GM23248 (cell line): ENCODE measurements at regions not wholly inside any gene's neighbourhood (a gene's known extent, or its start where the extent isn't known, plus 50 kb on each side); places are given as distances from the start of the nearest gene placed in this dataset.
"Not testable (repeated sequence)": the region's sequence is repeated elsewhere in the genome, so short reads cannot be mapped to it uniquely, and the experiment has no call there.

Source experiments
- DNase-seq: peaks from one replicate; pipeline ENCODE4 v3.0.0-alpha.2; 2015
- H2AFZ ChIP-seq: fragments of 200-600 bp; sonication (generic); 2 replicates; pipeline ENCODE4 v1.6.1; 2016; ENCODE audit warnings: antibody characterized with exemption
- H3F3A ChIP-seq: fragments of 200-600 bp; sonication (generic); 2 replicates; pipeline ENCODE4 v1.6.1; 2016; ENCODE audit warnings: mild to moderate bottlenecking, antibody characterized with exemption, mixed run types; ENCODE audit not compliant: insufficient read depth
- H3K27ac ChIP-seq: fragments of 200-600 bp; sonication (generic); 2 replicates; pipeline ENCODE4 v1.5.1; 2016; ENCODE audit warnings: mild to moderate bottlenecking
- H3K27me3 ChIP-seq: fragments of 200-600 bp; sonication (generic); replicated peaks from 2 replicates; pipeline ENCODE4 v1.6.1; 2016; ENCODE audit warnings: mild to moderate bottlenecking; ENCODE audit not compliant: insufficient read depth
- H3K36me3 ChIP-seq: fragments of 200-600 bp; sonication (generic); 2 replicates; pipeline ENCODE4 v1.6.1; 2016; ENCODE audit warnings: low read depth, mild to moderate bottlenecking
- H3K4me1 ChIP-seq: fragments of 200-600 bp; sonication (generic); 2 replicates; pipeline ENCODE4 v1.6.1; 2016; ENCODE audit warnings: mild to moderate bottlenecking; ENCODE audit not compliant: insufficient read depth
- H3K4me2 ChIP-seq: fragments of 200-600 bp; sonication (generic); one replicate; pipeline ENCODE4 v1.6.1; 2016; ENCODE audit warnings: mild to moderate bottlenecking; ENCODE audit not compliant: unreplicated experiment
- H3K4me3 ChIP-seq: fragments of 200-600 bp; sonication (generic); 2 replicates; pipeline ENCODE4 v1.5.1; 2016; ENCODE audit warnings: mild to moderate bottlenecking
- H3K79me2 ChIP-seq: fragments of 200-600 bp; sonication (generic); 2 replicates; pipeline ENCODE4 v1.6.1; 2016; ENCODE audit warnings: mild to moderate bottlenecking; ENCODE audit not compliant: insufficient read depth
- H3K9ac ChIP-seq: fragments of 200-600 bp; sonication (generic); 2 replicates; pipeline ENCODE4 v1.6.1; 2016; ENCODE audit warnings: mild to moderate bottlenecking
- H3K9me2 ChIP-seq: fragments of 200-600 bp; sonication (generic); 2 replicates; pipeline ENCODE4 v1.6.1; 2016; ENCODE audit warnings: mixed run types, mild to moderate bottlenecking, moderate library complexity; ENCODE audit not compliant: insufficient read depth
- H3K9me3 ChIP-seq: fragments of 200-600 bp; sonication (generic); one replicate; pipeline ENCODE4 v1.6.1; 2017; ENCODE audit warnings: low read depth
- H4K20me1 ChIP-seq: fragments of 200-600 bp; sonication (generic); 2 replicates; pipeline ENCODE4 v1.6.0; 2016; ENCODE audit not compliant: insufficient read depth
- EZH2 ChIP-seq: fragments of 200-600 bp; sonication (generic); IDR thresholded peaks from 2 replicates; pipeline ENCODE4 v1.6.1; 2018; ENCODE audit warnings: antibody characterized with exemption, mild to moderate bottlenecking; ENCODE audit not compliant: insufficient read depth, poor library complexity, severe bottlenecking
- EZH2phosphoT487 ChIP-seq: fragments of 200-600 bp; sonication (generic); IDR thresholded peaks from 2 replicates; pipeline ENCODE4 v1.6.1; 2018; ENCODE audit warnings: antibody characterized with exemption, moderate library complexity, mild to moderate bottlenecking, low read depth; ENCODE audit not compliant: insufficient read depth
- WGBS, 2 experiments: methylation state at CpG; one replicate each; pipeline ENCODE4 v1.1.6; 2015 to 2017; ENCODE audit warnings: low lambda C conversion rate in 2 of 2, low coverage in 1 of 2; ENCODE audit errors: missing lambda C conversion rate in 2 of 2; 5-methylcytosine and 5-hydroxymethylcytosine counted together
- in situ Hi-C: fragments of 300-500 bp; cut with MboI; formaldehyde crosslinking; loops from 2 replicates; pipeline ENCODE4 v1.15.0; 2020

DNA sequence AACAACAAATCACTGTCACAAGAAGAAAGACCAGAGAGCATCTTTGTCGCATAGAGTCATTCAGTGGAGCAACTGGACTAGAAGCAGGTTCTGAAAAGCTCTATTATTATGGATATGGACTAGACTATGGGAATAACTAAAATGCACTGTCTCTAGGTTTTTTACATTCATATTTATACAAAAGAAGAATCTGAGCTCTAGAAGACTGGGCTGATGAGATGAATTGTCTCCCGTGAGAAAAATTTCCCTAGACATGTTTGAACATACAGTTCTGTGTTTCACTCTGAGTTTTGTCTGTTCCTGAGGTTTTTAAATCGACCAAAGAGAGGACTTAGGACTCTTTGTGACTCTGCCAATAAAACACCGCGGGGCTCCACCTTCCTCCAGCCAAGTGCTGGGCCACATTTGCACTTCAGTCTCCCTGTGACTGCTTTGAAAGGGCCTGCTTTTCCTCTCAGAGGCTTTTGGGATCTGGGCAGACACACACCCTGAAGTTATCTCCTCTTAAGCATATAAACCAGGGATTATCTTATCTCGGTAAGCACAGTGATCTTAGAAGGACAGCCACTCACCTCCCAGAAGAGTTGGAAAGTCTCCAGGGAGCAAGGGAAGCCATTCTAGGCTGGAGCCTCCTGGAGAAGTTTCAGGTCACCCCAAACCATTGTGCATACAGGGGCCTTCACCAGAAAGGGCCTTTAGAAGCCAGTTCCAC is 101.0 kb upstream of the JCAD start:
- Histone ChIP-seq H3K4me2 (no peak overlapping the region), H3K27ac (no peak overlapping the region), H3K9ac (no peak overlapping the region)

DNA sequence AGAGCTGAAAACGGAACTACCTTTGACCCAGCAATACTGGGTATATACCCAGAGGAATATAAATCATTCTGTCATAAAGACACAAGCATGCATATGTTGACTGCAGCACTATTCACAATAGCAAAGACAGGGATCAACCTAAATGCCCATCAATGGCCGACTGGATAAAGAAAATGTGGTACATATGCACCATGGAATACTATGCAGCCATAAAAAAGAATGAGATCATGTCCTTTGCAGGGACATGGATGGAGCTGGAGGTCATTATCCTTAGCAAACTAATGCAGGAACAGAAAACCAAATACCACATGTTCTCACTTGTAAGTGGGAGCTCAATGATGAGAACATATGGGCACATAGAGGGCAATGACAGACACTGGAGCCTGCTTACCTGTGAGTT is 100.2 kb upstream of the JCAD start:
- H3K36me3 ChIP-seq, DNase-seq, H3F3A ChIP-seq, H3K4me1 ChIP-seq, in situ Hi-C loops, H3K4me3 ChIP-seq, H3K9me2 ChIP-seq, H3K9me3 ChIP-seq, H3K79me2 ChIP-seq, H4K20me1 ChIP-seq, H3K27ac ChIP-seq, H2AFZ ChIP-seq, H3K27me3 ChIP-seq, H3K9ac ChIP-seq, H3K4me2 ChIP-seq: not testable (repeated sequence)
- 42 to 48% methylated on average over 2 of the region's 2 CpGs for WGBS, 2 experiments

More for the DNA sequence above, 101.0 kb upstream of the JCAD start:
- Histone ChIP-seq H3K79me2 (no peaks in the 10 kb centered on the region), H3K4me1 (peaks cover 4% of the 10 kb centered on the region; the same call in 1 of the 2 replicates), H3K4me3 (no peak overlapping the region), H3K9me3 (no peaks in the 10 kb centered on the region), H3K9me2 (no peaks in the 10 kb centered on the region), H3K27me3 (no peaks in the 10 kb centered on the region), H3K36me3 (no peaks in the 10 kb centered on the region), H2AFZ (no peak overlapping the region), H3F3A (0 out of 2 replicates have a peak, but pooled peaks cover 6% of the 10 kb centered on the region), H4K20me1 (no peaks in the 10 kb centered on the region)
- 61% methylated on average over 6 of the region's 6 CpGs for WGBS, 2 experiments
- TF ChIP-seq EZH2phosphoT487, result no peak
- TF ChIP-seq EZH2, result no peak
- in situ Hi-C loops, result no loop called here
- DNase-seq, result no peak

DNA sequence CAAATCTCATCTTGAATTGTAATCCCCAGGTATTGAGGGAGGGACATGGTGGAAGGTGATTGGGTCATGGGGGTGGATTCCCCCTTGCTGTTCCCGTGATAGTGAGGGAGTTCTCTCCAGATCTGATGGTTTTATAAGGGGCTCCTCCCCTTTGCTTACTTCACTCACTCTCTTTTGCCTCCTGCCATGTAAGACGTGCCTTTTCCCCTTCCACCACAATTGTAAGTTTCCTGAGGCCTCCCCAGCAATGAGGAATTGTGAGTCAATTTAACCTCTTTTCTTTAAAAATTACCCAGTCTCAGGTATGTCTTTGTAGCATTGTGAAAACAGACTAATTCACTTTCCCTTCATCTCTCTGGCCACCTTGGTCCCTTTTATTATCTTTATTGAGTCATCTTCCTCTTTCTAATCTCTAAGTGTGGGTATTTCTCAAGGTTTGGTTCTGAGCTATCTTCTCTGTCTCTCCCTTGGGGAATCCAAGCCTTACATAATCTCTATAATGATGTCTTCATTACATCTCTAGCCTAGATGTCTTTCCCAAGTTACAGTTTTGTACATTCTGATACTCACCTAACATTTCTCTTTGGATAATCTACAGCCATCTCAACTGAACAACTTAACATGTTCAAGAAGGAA is 99.1 kb upstream of the JCAD start:
- no peaks in the 10 kb centered on the region for H3K36me3 ChIP-seq
- H3F3A ChIP-seq, result 0 out of 2 replicates have a peak, but pooled peaks cover 6% of the 10 kb centered on the region
- no peaks in the 10 kb centered on the region for H4K20me1 ChIP-seq
- H3K4me1 ChIP-seq, result peaks cover 4% of the 10 kb centered on the region; the same call in 1 of the 2 replicates
- H3K27me3 ChIP-seq, result no peaks in the 10 kb centered on the region
- peak; percentile 32 for DNase-seq
- H3K9me2 ChIP-seq, result no peaks in the 10 kb centered on the region
- in situ Hi-C loops, result no loop called here
- no peak overlapping the region for H3K9ac ChIP-seq
- no peaks in the 10 kb centered on the region for H3K79me2 ChIP-seq
- H3K4me2 ChIP-seq, result no peak overlapping the region
- H3K4me3 ChIP-seq, result no peak overlapping the region
- TF ChIP-seq EZH2 (no peak), EZH2phosphoT487 (no peak)
- no peaks in the 10 kb centered on the region for H3K9me3 ChIP-seq
- 88 to 89% methylated on average over 2 of the region's 2 CpGs for WGBS, 2 experiments
- no peak overlapping the region for H3K27ac ChIP-seq
- H2AFZ ChIP-seq, result no peak overlapping the region

DNA sequence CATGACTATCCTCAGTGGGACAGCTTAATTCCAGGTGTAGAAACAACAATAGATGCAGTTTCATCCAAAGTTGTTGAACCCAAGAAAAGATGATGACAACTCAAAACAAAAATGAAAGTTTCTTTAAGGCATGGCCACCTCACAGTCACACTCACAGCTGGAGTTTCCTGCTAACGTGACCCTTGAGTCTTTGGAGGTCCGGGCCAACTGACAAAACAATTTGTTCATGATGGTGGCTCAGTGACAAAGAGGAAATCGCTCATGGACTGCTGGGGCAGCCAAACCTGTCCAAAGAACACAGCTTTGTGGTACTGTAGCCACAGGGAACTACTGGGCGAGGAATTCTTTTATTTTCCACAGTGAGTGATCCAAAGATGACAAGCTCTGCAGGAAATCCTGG is 96.0 kb upstream of the JCAD start:
- H3K27ac ChIP-seq, result no peak overlapping the region
- H3K4me3 ChIP-seq, result no peak overlapping the region
- no peak overlapping the region for H2AFZ ChIP-seq
- no peaks in the 10 kb centered on the region for H3K79me2 ChIP-seq
- no peaks in the 10 kb centered on the region for H3K9me3 ChIP-seq
- peak; percentile 41 for DNase-seq
- peaks cover 6% of the 10 kb centered on the region; the same call in 1 of the 2 replicates for H3F3A ChIP-seq
- WGBS, 2 experiments, result 51 to 56% methylated on average over 4 of the region's 4 CpGs
- H3K4me2 ChIP-seq, result no peak overlapping the region
- no peaks in the 10 kb centered on the region for H3K36me3 ChIP-seq
- H3K4me1 ChIP-seq, result peaks cover 14% of the 10 kb centered on the region
- no peaks in the 10 kb centered on the region for H3K9me2 ChIP-seq
- TF ChIP-seq EZH2 (no peak), EZH2phosphoT487 (no peak)
- in situ Hi-C loops, result no loop called here
- H4K20me1 ChIP-seq, result no peaks in the 10 kb centered on the region
- no peaks in the 10 kb centered on the region for H3K27me3 ChIP-seq
- H3K9ac ChIP-seq, result no peak overlapping the region
